ENCODE measurements at regions not wholly inside any gene's neighbourhood (a gene's known extent, or its start where the extent isn't known, plus 50 kb on each side); places are given as distances from the start of the nearest gene placed in this dataset.

DNA sequence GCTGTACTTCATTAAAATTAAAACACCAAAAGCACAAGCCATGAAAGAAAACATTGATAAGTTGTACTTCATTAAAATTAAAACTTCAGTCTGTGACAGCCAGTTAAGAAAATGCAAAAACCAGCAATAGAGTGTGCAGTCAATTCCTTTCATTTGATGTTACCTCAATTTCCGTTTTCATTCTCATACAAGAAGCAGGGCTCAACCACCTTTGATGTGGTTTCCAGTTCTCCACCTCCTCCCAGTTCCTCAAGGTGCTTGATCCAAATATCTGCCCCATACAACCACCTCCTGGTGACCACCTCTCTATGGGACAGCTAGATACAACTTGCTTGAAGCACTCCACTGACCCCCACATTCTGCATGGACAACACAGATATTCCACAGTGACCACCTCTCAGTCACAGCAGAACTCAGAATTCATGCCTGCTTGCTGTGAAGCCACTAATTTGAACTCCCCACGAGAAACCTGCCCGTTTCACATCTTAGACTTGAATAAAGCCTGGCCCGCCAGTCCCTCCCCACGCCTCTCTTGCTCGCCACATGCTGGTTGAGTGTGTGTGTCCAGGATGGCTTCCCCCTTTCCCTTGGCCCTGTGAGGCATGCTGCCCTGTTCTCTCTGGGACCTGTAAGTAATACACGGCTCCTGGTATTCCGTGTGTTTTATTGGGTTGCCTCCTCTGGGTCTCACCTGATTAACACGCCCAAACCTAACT, 66.1 kb downstream of the FAM50B start:
- TF ChIP-seq, protein P1, sequence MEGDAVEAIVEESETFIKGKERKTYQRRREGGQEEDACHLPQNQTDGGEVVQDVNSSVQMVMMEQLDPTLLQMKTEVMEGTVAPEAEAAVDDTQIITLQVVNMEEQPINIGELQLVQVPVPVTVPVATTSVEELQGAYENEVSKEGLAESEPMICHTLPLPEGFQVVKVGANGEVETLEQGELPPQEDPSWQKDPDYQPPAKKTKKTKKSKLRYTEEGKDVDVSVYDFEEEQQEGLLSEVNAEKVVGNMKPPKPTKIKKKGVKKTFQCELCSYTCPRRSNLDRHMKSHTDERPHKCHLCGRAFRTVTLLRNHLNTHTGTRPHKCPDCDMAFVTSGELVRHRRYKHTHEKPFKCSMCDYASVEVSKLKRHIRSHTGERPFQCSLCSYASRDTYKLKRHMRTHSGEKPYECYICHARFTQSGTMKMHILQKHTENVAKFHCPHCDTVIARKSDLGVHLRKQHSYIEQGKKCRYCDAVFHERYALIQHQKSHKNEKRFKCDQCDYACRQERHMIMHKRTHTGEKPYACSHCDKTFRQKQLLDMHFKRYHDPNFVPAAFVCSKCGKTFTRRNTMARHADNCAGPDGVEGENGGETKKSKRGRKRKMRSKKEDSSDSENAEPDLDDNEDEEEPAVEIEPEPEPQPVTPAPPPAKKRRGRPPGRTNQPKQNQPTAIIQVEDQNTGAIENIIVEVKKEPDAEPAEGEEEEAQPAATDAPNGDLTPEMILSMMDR (IDR thresholded peaks at IDR 0.05) = no peak
- TF ChIP-seq POLR2AphosphoS5 (IDR thresholded peaks at IDR 0.05) (no peak), POLR2A (IDR thresholded peaks at IDR 0.05) (no peak), EP300 (IDR thresholded peaks at IDR 0.05) (no peak)

All from upper lobe of left lung (tissue), 4 donors.